Ishikawa (cell line): ENCODE measurements at regions not wholly inside any gene's neighbourhood (a gene's known extent, or its start where the extent isn't known, plus 50 kb on each side); places are given as distances from the start of the nearest gene placed in this dataset.

Experiments used
- EGR1 ChIP-seq: IDR thresholded peaks from 2 replicates; pipeline ENCODE4 v1.6.1; 2012
- EP300 ChIP-seq: IDR thresholded peaks from 2 replicates; pipeline ENCODE4 v1.6.1; 2012; ENCODE audit warnings: borderline replicate concordance
- RAD21 ChIP-seq: IDR thresholded peaks from 2 replicates; pipeline ENCODE4 v1.6.1; 2012; ENCODE audit warnings: low read depth
- TAF1 ChIP-seq: IDR thresholded peaks from 2 replicates; pipeline ENCODE4 v1.6.1; 2012; ENCODE audit warnings: low read depth, mild to moderate bottlenecking
- YY1 ChIP-seq: IDR thresholded peaks from 2 replicates; pipeline ENCODE4 v1.6.1; 2012; ENCODE audit warnings: low read depth
- TF ChIP-seq, protein P1 (sequence below): IDR thresholded peaks from 2 replicates; pipeline ENCODE4 v1.6.1; 2012; ENCODE audit warnings: low read depth, mild to moderate bottlenecking

DNA sequence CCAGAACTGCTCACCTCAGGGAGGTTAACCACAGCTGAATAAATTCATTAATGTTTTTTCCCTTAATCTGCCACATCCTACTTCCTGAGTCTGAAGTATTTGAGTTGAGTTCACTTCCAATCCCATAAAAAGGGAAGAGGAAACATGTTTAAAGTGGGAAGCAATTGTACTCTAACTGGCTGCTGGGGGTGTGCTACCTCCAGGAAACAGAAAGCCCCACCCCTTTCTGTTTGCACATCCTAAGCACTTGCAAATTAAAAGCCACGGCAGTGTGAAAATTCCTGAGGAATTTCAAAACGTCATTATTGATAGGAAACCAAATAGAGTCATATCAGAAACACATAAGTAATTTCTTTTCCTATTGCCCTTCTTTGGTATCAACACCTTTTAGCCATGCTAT lies 307.0 kb upstream of the NR5A2 start:
- TF ChIP-seq TAF1 (no peak), EP300 (no peak), EGR1 (no peak), RAD21 (no peak), YY1 (no peak)
- TF ChIP-seq, protein P1, sequence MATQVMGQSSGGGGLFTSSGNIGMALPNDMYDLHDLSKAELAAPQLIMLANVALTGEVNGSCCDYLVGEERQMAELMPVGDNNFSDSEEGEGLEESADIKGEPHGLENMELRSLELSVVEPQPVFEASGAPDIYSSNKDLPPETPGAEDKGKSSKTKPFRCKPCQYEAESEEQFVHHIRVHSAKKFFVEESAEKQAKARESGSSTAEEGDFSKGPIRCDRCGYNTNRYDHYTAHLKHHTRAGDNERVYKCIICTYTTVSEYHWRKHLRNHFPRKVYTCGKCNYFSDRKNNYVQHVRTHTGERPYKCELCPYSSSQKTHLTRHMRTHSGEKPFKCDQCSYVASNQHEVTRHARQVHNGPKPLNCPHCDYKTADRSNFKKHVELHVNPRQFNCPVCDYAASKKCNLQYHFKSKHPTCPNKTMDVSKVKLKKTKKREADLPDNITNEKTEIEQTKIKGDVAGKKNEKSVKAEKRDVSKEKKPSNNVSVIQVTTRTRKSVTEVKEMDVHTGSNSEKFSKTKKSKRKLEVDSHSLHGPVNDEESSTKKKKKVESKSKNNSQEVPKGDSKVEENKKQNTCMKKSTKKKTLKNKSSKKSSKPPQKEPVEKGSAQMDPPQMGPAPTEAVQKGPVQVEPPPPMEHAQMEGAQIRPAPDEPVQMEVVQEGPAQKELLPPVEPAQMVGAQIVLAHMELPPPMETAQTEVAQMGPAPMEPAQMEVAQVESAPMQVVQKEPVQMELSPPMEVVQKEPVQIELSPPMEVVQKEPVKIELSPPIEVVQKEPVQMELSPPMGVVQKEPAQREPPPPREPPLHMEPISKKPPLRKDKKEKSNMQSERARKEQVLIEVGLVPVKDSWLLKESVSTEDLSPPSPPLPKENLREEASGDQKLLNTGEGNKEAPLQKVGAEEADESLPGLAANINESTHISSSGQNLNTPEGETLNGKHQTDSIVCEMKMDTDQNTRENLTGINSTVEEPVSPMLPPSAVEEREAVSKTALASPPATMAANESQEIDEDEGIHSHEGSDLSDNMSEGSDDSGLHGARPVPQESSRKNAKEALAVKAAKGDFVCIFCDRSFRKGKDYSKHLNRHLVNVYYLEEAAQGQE = no peak
